Esophagus squamous epithelium (tissue), 4 donors: ENCODE measurements at regions not wholly inside any gene's neighbourhood (a gene's known extent, or its start where the extent isn't known, plus 50 kb on each side); places are given as distances from the start of the nearest gene placed in this dataset.

Experiments
- CTCF ChIP-seq, 6 experiments: fragments of 450-650 bp in 4 of 6; fragments of 200-600 bp in 2 of 6; sonication (generic) in 2 of 6; IDR thresholded peaks; one replicate each; pipeline ENCODE4 v1.5.1; 2016 to 2019; ENCODE audit warnings: antibody characterized with exemption in 6 of 6, mild to moderate bottlenecking in 4 of 6, moderate library complexity in 4 of 6
- POLR2A ChIP-seq, 4 donors: fragments of 450-650 bp; IDR thresholded peaks; one replicate each; pipeline ENCODE4 v1.6.1; 2017; ENCODE audit warnings: antibody characterized with exemption in 4 of 4, mild to moderate bottlenecking in 4 of 4, moderate library complexity in 3 of 4

GRCh38 chr21:19246018-19246417, 842.4 kb upstream of the TMPRSS15 start:
- TF ChIP-seq CTCF (IDR thresholded peaks at IDR 0.05) (no peak), POLR2A (IDR thresholded peaks at IDR 0.05) (no peak)
